ENCODE measurements at regions not wholly inside any gene's neighbourhood (a gene's known extent, or its start where the extent isn't known, plus 50 kb on each side); places are given as distances from the start of the nearest gene placed in this dataset.

DNA sequence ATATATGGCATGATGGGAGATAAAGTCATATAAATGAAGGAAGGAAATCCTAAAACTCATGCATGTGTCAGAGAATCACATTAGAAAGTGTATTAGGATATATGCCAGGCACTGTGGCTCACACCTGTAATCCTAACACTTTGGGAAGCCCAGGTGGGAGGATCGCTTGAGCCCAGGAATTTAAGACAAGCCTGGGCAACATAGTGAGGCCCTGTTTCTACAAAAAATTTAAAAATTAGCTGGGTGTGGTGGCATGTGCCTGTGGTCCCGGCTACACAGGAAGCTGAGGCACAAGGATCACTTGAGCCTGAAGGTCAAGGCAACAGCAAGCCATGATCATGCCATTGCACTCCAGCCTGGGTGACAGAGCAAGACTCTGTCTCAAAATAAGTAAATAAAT lies 130.3 kb upstream of the ARID2 start:
- TF ChIP-seq TAF1 (IDR thresholded peaks at IDR 0.05; ENCODE audit: control insufficient read depth, extremely low read depth, insufficient read depth, low read length, severe bottlenecking) (no peak), TBL1XR1 (IDR thresholded peaks at IDR 0.05; ENCODE audit: low read length in 2 of 2) (no peak)
- TF ChIP-seq, protein P1, sequence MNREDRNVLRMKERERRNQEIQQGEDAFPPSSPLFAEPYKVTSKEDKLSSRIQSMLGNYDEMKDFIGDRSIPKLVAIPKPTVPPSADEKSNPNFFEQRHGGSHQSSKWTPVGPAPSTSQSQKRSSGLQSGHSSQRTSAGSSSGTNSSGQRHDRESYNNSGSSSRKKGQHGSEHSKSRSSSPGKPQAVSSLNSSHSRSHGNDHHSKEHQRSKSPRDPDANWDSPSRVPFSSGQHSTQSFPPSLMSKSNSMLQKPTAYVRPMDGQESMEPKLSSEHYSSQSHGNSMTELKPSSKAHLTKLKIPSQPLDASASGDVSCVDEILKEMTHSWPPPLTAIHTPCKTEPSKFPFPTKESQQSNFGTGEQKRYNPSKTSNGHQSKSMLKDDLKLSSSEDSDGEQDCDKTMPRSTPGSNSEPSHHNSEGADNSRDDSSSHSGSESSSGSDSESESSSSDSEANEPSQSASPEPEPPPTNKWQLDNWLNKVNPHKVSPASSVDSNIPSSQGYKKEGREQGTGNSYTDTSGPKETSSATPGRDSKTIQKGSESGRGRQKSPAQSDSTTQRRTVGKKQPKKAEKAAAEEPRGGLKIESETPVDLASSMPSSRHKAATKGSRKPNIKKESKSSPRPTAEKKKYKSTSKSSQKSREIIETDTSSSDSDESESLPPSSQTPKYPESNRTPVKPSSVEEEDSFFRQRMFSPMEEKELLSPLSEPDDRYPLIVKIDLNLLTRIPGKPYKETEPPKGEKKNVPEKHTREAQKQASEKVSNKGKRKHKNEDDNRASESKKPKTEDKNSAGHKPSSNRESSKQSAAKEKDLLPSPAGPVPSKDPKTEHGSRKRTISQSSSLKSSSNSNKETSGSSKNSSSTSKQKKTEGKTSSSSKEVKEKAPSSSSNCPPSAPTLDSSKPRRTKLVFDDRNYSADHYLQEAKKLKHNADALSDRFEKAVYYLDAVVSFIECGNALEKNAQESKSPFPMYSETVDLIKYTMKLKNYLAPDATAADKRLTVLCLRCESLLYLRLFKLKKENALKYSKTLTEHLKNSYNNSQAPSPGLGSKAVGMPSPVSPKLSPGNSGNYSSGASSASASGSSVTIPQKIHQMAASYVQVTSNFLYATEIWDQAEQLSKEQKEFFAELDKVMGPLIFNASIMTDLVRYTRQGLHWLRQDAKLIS (CRISPR knock-in tag; IDR thresholded peaks at IDR 0.05): no peak

Data from K562 (cell line).